Mesendoderm (in vitro differentiated cells): ENCODE measurements at regions not wholly inside any gene's neighbourhood (a gene's known extent, or its start where the extent isn't known, plus 50 kb on each side); places are given as distances from the start of the nearest gene placed in this dataset.
A peak's percentile ranks its signal among the peaks of the same experiment; 100 is the strongest.

ENCODE experiments used
- DNase-seq: peaks from one replicate; pipeline ENCODE4 v3.0.0; 2013
- H2AK5ac ChIP-seq: 2 replicates; pipeline ENCODE4 v1.6.1; 2013; ENCODE audit warnings: low read length, inconsistent platforms
- H2BK120ac ChIP-seq: 2 replicates; pipeline ENCODE4 v1.6.1; 2013; ENCODE audit warnings: low read depth, mild to moderate bottlenecking, low read length, moderate library complexity, mixed read lengths
- H2BK15ac ChIP-seq: replicated peaks from 2 replicates; pipeline ENCODE4 v1.6.1; 2013; ENCODE audit warnings: low read depth, mild to moderate bottlenecking, moderate library complexity
- H2BK5ac ChIP-seq: 2 replicates; pipeline ENCODE4 v1.6.1; 2013; ENCODE audit warnings: low read length, inconsistent platforms
- H3K18ac ChIP-seq: 2 replicates; pipeline ENCODE4 v1.6.1; 2013; ENCODE audit warnings: mild to moderate bottlenecking, low read length, mixed read lengths
- H3K23ac ChIP-seq: one replicate; pipeline ENCODE4 v1.6.1; 2013; ENCODE audit warnings: low read length
- H3K27ac ChIP-seq: 2 replicates; pipeline ENCODE4 v1.5.1; 2013; ENCODE audit warnings: low read depth, mild to moderate bottlenecking, inconsistent platforms, low read length, moderate library complexity
- H3K27me3 ChIP-seq: 2 replicates; pipeline ENCODE4 v1.6.1; 2013; ENCODE audit warnings: low read length, control low read depth, mild to moderate bottlenecking, inconsistent platforms; ENCODE audit not compliant: insufficient read depth, poor library complexity
- H3K36me3 ChIP-seq: 2 replicates; pipeline ENCODE4 v1.6.1; 2013; ENCODE audit warnings: low read length, inconsistent platforms; ENCODE audit not compliant: control insufficient read depth, insufficient read depth
- H3K4ac ChIP-seq: one replicate; pipeline ENCODE4 v1.6.1; 2013; ENCODE audit warnings: low read depth, mild to moderate bottlenecking, low read length, moderate library complexity
- H3K4me1 ChIP-seq: 2 replicates; pipeline ENCODE4 v1.6.1; 2013; ENCODE audit warnings: low read depth, low read length, inconsistent platforms; ENCODE audit not compliant: control insufficient read depth
- H3K4me2 ChIP-seq: 2 replicates; pipeline ENCODE4 v1.6.1; 2013; ENCODE audit warnings: low read length
- H3K4me3 ChIP-seq: 2 replicates; pipeline ENCODE4 v1.5.1; 2013; ENCODE audit warnings: mild to moderate bottlenecking, low read length
- H3K56ac ChIP-seq: one replicate; pipeline ENCODE4 v1.6.1; 2013; ENCODE audit warnings: low read length
- H3K79me1 ChIP-seq: 2 replicates; pipeline ENCODE4 v1.6.1; 2013; ENCODE audit warnings: low read length, inconsistent platforms
- H3K79me2 ChIP-seq: 2 replicates; pipeline ENCODE4 v1.6.1; 2013; ENCODE audit warnings: mild to moderate bottlenecking, low read length; ENCODE audit not compliant: control insufficient read depth, insufficient read depth
- H3K9ac ChIP-seq: 2 replicates; pipeline ENCODE4 v1.6.1; 2013; ENCODE audit warnings: low read length, inconsistent platforms
- H4K5ac ChIP-seq: one replicate; pipeline ENCODE4 v1.6.1; 2013; ENCODE audit warnings: low read length
- H4K8ac ChIP-seq: one replicate; pipeline ENCODE4 v1.6.1; 2013; ENCODE audit warnings: low read depth, mild to moderate bottlenecking, control low read depth, low read length, moderate library complexity
- WGBS: extraction: QIAGEN DNeasy Blood & Tissue Kit; methylation state at CpG from one replicate; pipeline ENCODE4 v1.1.7; 2013; ENCODE audit warnings: low lambda C conversion rate, missing lambda C conversion rate; ENCODE audit not compliant: insufficient coverage; ENCODE audit errors: extremely low coverage; 5-methylcytosine and 5-hydroxymethylcytosine counted together

- H3K56ac ChIP-seq: peak overlapping the region; percentile 61
- H2AK5ac ChIP-seq: no peak overlapping the region
- peak overlapping the region; percentile 9 for H3K4me3 ChIP-seq
- no peak overlapping the region for H2BK15ac ChIP-seq
- H4K8ac ChIP-seq: no peak overlapping the region
- H3K4ac ChIP-seq: no peak overlapping the region
- peaks cover 8% of the 10 kb centered on the region for H3K27me3 ChIP-seq
- DNase-seq: peak; percentile 92
- no CpG with 5 or more reads among the region's 18 CpGs for WGBS
- H3K18ac ChIP-seq: no peak overlapping the region
- no peak overlapping the region for H4K5ac ChIP-seq
- no peak overlapping the region for H3K27ac ChIP-seq
- H3K23ac ChIP-seq: no peak overlapping the region
- no peak overlapping the region for H3K9ac ChIP-seq
- no peak overlapping the region for H2BK120ac ChIP-seq
- no peaks in the 10 kb centered on the region for H3K79me2 ChIP-seq
- H3K36me3 ChIP-seq: no peaks in the 10 kb centered on the region
- H3K4me2 ChIP-seq: peak overlapping the region; percentile 62
- no peaks in the 10 kb centered on the region for H3K79me1 ChIP-seq
- peaks cover 3% of the 10 kb centered on the region for H3K4me1 ChIP-seq
- no peak overlapping the region for H2BK5ac ChIP-seq
Observed at GRCh38 chr9:29214154-29214689, 1640.9 kb upstream of the C9orf72 start.

GRCh38 chr9:29214690-29215253, 1641.5 kb upstream of the C9orf72 start:
- H3K56ac ChIP-seq: peak overlapping the region; percentile 61
- no peak overlapping the region for H2BK15ac ChIP-seq
- H3K27ac ChIP-seq: no peak overlapping the region
- H3K4me1 ChIP-seq: peaks cover 3% of the 10 kb centered on the region
- peak; percentile 16 for DNase-seq
- WGBS: no CpG with 5 or more reads among the region's 31 CpGs
- H3K79me1 ChIP-seq: no peaks in the 10 kb centered on the region
- H3K4me2 ChIP-seq: peak overlapping the region; percentile 60
- no peaks in the 10 kb centered on the region for H3K36me3 ChIP-seq
- H3K4ac ChIP-seq: no peak overlapping the region
- H3K27me3 ChIP-seq: peaks cover 8% of the 10 kb centered on the region
- no peak overlapping the region for H2BK120ac ChIP-seq
- no peak overlapping the region for H4K5ac ChIP-seq
- H4K8ac ChIP-seq: no peak overlapping the region
- no peak overlapping the region for H2BK5ac ChIP-seq
- no peak overlapping the region for H3K18ac ChIP-seq
- no peak overlapping the region for H3K23ac ChIP-seq
- no peak overlapping the region for H2AK5ac ChIP-seq
- H3K79me2 ChIP-seq: no peaks in the 10 kb centered on the region
- H3K9ac ChIP-seq: peak overlapping the region; percentile 3
- peak overlapping the region; percentile 4 for H3K4me3 ChIP-seq

- no peak overlapping the region for H2AK5ac ChIP-seq
- peaks cover 8% of the 10 kb centered on the region for H3K27me3 ChIP-seq
- DNase-seq: no peak
- H3K79me2 ChIP-seq: no peaks in the 10 kb centered on the region
- no peak overlapping the region for H3K56ac ChIP-seq
- no peak overlapping the region for H3K9ac ChIP-seq
- H3K4ac ChIP-seq: no peak overlapping the region
- WGBS: no CpG with 5 or more reads among the region's 1 CpG
- H3K4me3 ChIP-seq: no peak overlapping the region
- H2BK15ac ChIP-seq: no peak overlapping the region
- no peak overlapping the region for H3K4me2 ChIP-seq
- H3K27ac ChIP-seq: no peak overlapping the region
- peaks cover 3% of the 10 kb centered on the region for H3K4me1 ChIP-seq
- no peak overlapping the region for H4K8ac ChIP-seq
- H3K18ac ChIP-seq: no peak overlapping the region
- no peak overlapping the region for H4K5ac ChIP-seq
- H3K36me3 ChIP-seq: no peaks in the 10 kb centered on the region
- H2BK5ac ChIP-seq: no peak overlapping the region
- no peaks in the 10 kb centered on the region for H3K79me1 ChIP-seq
- H2BK120ac ChIP-seq: no peak overlapping the region
- no peak overlapping the region for H3K23ac ChIP-seq
Observed at GRCh38 chr9:29217966-29218365, 1644.7 kb upstream of the C9orf72 start.

GRCh38 chr9:29220596-29221251, 1647.4 kb upstream of the C9orf72 start:
- no peak overlapping the region for H3K9ac ChIP-seq
- H4K8ac ChIP-seq: no peak overlapping the region
- no peak overlapping the region for H2AK5ac ChIP-seq
- no peaks in the 10 kb centered on the region for H3K79me2 ChIP-seq
- no peaks in the 10 kb centered on the region for H3K79me1 ChIP-seq
- no peak overlapping the region for H3K27ac ChIP-seq
- no peak overlapping the region for H3K23ac ChIP-seq
- H2BK120ac ChIP-seq: no peak overlapping the region
- H3K27me3 ChIP-seq: no peaks in the 10 kb centered on the region
- no peak overlapping the region for H3K56ac ChIP-seq
- no CpG with 5 or more reads among the region's 2 CpGs for WGBS
- no peak overlapping the region for H3K18ac ChIP-seq
- H3K4me1 ChIP-seq: no peaks in the 10 kb centered on the region
- no peaks in the 10 kb centered on the region for H3K36me3 ChIP-seq
- H2BK5ac ChIP-seq: no peak overlapping the region
- H2BK15ac ChIP-seq: no peak overlapping the region
- no peak overlapping the region for H3K4ac ChIP-seq
- no peak overlapping the region for H3K4me2 ChIP-seq
- DNase-seq: no peak
- H4K5ac ChIP-seq: no peak overlapping the region
- H3K4me3 ChIP-seq: no peak overlapping the region

GRCh38 chr9:29228558-29228957, 1655.3 kb upstream of the C9orf72 start:
- Histone ChIP-seq H3K4me1 (no peaks in the 10 kb centered on the region), H3K9ac (no peak overlapping the region), H3K4me2 (no peak overlapping the region), H3K18ac (no peak overlapping the region), H3K79me1 (no peaks in the 10 kb centered on the region), H3K79me2 (no peaks in the 10 kb centered on the region), H3K27ac (no peak overlapping the region), H4K5ac (no peak overlapping the region), H2AK5ac (no peak overlapping the region), H2BK5ac (no peak overlapping the region), H3K27me3 (no peaks in the 10 kb centered on the region), H4K8ac (no peak overlapping the region), H3K23ac (no peak overlapping the region), H2BK120ac (no peak overlapping the region), H3K56ac (no peak overlapping the region), H3K4me3 (no peak overlapping the region), H3K4ac (no peak overlapping the region), H3K36me3 (no peaks in the 10 kb centered on the region), H2BK15ac (no peak overlapping the region)
- WGBS: no CpG with 5 or more reads among the region's 2 CpGs
- no peak for DNase-seq
